NCI-H2196 (cell line): ENCODE measurements at regions not wholly inside any gene's neighbourhood (a gene's known extent, or its start where the extent isn't known, plus 50 kb on each side); places are given as distances from the start of the nearest gene placed in this dataset.
"Not testable (repeated sequence)": the region's sequence is repeated elsewhere in the genome, so short reads cannot be mapped to it uniquely, and the experiment has no call there.

Experiments used
- DNase-seq: peaks from one replicate; lab custom pipeline; 2025; ENCODE audit not compliant: unreplicated experiment; lab: John Stamatoyannopoulos, UW

DNA sequence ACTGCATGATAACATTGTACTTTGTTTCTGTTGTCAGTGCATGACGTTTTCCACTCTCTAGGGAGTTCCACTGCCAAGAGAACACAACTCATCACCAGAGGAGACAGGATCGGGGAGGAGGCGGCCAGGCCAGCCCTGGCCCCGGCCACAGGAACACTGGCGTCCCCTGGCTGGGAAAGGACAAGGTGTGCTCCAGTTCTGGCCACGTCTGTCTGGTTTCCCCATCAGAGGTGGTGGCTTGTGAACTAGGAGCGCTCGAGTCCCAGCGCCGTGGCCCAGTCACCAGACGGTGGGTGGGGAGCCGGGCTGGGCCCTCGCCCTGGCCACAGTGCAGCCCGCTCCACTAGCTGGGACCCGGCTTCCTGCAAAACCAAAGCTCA lies 211.9 kb upstream of the IRX4 start:
- DNase-seq: no peak

DNA sequence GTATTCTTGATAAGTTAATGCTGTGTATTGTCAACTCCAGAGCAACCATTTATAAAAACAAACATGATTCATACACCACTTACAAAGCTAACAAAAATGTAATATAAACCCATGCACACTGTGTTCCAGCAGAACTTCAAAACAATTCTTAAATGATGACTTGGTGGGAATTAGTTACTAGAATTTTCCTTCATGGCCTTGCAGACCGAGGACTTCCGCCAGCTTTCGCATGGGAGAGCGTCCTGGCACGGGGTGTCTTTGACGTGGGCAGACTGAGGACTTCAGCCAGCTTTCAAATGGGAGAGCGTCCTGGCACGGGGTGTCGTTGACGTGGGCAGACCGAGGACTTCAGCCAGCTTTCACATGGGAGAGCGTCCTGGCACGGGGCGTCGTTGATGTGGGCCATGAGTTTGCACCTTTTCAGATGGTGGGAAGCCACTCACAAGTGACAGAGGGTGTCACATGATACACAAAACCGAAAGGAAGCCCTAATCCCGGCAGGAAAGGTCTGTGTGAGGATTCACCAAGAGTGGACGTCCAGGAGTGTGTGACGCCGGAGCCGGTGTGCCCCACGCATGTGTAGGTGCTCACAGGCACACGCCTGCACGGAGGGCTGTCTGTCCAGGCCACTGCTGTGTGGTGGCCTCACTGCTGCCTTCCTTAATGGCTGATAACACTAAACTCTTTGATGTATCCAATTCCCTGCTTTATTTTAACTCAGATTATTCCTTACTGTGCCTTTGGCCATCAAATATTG lies 211.3 kb upstream of the IRX4 start:
- DNase-seq: no peak

GRCh38 chr5:2091921-2092320 lies 209.2 kb upstream of the IRX4 start:
- DNase-seq: no peak

- DNase-seq: no peak
Observed at GRCh38 chr5:2087980-2088379, 205.3 kb upstream of the IRX4 start.

DNA sequence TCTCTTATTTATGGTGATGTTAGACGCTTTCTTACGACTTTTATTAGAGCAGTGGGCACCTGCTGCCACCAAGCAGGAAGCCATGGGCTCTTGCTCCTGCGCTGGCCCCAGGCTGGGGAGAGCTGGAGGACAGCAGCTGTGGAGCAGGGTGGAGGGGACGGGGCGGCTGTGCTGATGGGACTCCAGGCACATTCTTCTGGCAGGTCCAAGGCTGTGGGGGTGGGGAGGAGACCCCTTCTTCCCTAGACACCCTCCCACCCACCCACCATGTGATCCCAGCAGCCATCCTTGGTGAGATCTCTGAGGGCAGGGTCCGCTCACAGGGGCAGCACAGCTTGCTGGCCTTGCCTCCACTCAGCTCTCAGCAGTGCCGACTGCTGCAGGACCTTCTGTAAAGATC lies 192.6 kb upstream of the IRX4 start:
- no peak for DNase-seq

- DNase-seq: no peak
Observed at GRCh38 chr5:2071562-2071961, 188.8 kb upstream of the IRX4 start.

GRCh38 chr5:2070787-2071186 lies 188.1 kb upstream of the IRX4 start:
- peak; percentile 21 for DNase-seq

DNA sequence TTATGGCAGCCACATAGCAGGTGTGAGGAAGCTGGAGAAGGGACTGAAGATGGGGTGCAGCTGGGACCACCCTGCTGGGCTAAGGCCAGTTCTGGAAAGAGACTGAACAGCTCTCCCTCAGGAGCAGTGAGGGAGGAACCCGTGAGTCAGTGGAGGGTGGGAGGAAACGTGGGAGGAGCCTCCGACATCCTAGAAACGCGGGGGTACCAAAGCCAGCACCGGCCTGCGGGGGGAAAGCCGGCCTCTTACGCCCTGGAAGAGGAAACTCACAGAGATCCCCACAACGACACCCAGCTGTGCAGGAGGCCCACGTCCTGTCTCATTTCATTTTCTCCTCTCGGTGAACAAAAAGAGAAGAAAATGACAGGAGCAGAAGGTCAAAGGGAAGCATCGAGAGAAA lies 185.8 kb upstream of the IRX4 start:
- no peak for DNase-seq

GRCh38 chr5:2066373-2066772 lies 183.6 kb upstream of the IRX4 start:
- no peak for DNase-seq

- DNase-seq: not testable (repeated sequence)
Observed at GRCh38 chr5:2063380-2063779, 180.7 kb upstream of the IRX4 start.

DNA sequence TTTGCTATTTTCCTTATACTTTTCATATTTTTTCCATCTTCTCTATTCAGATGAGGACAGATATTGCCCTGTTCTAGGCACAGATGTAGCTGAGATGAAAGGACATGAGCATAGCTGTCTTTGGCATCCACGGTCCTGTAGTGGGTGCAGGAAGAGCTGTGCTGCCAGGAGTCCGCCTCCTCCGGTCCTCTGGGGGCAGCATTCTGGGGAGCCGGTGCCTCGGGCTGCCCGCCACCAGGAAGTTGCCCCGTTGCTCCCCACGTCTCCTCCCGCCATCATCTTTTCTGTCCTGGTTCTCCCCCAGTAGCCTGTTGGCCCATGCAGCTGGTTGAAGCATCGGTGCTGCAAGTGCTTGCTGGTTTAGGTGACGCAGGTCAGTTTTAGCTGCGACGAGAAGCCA lies 170.0 kb upstream of the IRX4 start:
- DNase-seq: no peak

- DNase-seq: no peak
Observed at GRCh38 chr5:2049876-2050275, 167.2 kb upstream of the IRX4 start.

DNA sequence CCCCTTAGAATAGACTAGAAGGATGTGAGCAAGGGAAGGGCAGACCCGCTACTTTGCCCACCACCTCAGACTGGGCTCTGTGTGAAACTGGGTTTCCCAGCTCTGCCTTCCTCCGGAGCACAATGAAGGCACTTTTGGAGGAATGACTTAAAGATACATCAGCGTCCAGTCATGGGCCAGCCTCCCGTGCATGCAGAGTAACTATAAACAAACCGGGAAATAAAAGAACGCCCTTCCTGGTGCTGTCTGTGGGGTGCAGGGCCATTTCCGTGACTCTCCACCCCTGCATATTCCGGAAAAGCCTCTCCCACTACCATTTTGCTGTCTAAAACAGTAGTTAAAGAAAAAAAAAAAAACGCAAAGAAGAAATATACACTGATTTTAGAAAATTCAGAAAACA lies 165.9 kb upstream of the IRX4 start:
- DNase-seq: no peak

DNA sequence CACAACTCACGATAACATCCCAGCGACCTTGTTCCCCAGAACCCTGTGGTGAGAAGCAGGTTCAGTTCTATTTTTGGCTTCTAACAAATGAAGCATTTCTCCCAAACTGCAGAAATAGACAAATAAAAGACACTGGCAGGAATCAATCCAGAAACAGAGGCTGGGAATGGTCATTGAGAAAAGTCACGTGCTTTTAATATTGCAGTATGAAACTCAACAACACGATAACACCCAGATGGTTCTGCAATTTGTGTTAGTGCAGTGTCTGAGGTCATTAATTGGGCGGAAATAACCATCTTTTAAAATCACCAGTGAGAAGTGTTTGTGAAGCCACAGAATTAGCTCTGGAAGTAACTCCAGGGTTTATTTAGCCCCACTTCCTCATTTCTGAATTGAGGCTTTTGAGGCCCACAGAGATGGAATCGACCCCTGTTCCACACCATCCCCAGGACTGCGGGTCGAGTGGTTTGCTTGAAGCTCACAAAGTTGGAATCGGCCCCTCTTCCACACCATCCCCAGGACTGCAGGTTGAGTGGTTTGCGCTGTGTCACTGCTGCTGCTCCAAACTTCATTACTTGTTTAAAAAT lies 164.7 kb upstream of the IRX4 start:
- DNase-seq: no peak

GRCh38 chr5:2044041-2044440 lies 161.3 kb upstream of the IRX4 start:
- DNase-seq: no peak

- DNase-seq: no peak
Observed at GRCh38 chr5:2039180-2039531, 156.4 kb upstream of the IRX4 start.

DNA sequence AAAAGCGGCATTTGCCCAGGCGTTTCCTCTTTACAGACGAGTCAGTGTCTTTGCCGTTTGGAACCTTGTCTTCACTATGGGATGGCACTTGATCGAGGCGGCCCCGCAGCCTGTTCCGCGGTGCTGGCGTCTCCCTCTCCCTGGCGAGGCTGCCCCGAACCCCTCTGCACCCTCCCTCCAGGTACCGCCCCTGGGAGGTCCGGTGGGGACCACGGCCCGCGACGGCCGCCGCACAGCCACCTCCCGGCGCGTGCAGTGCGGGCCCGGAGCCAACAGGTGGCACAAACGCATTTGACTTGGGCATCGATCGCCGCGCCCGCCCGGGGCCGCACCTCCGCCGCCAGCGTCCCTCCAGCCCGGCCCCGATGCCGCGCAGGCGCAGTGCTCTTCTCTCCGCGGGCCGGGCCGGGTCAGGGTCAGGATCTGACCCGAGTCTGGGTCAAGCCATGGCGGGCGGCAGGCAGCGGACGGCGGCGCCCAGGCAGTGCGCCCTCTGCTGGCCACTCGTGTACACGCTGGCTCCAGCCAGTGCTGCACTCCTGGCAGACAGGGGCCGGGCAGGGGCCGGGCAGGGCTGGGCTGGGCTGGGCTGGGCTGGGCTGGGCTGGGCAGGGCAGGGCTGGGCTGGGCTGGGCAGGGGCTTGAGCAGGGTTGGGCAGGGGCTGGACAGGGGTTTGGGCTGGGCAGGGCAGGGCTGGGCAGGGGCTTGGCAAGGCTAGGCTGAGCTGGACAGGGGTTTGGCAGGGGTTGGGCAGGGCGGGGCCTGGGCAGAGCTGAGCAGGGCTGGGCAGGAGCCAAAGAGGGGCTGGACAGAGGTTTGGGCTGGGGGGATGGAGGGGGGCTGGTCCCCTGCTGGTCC lies 155.8 kb upstream of the IRX4 start:
- peak; percentile 82 for DNase-seq

GRCh38 chr5:2036885-2037284 lies 154.2 kb upstream of the IRX4 start:
- DNase-seq: no peak

- DNase-seq: no peak
Observed at GRCh38 chr5:2032432-2032831, 149.7 kb upstream of the IRX4 start.

- no peak for DNase-seq
Observed at GRCh38 chr5:2031581-2031980, 148.9 kb upstream of the IRX4 start.

- DNase-seq: no peak
Observed at GRCh38 chr5:2030131-2030530, 147.4 kb upstream of the IRX4 start.

- no peak for DNase-seq
Observed at GRCh38 chr5:2029206-2029605, 146.5 kb upstream of the IRX4 start.
